ENCODE measurements at regions not wholly inside any gene's neighbourhood (a gene's known extent, or its start where the extent isn't known, plus 50 kb on each side); places are given as distances from the start of the nearest gene placed in this dataset.
"Not testable (repeated sequence)": the region's sequence is repeated elsewhere in the genome, so short reads cannot be mapped to it uniquely, and the experiment has no call there.

DNA sequence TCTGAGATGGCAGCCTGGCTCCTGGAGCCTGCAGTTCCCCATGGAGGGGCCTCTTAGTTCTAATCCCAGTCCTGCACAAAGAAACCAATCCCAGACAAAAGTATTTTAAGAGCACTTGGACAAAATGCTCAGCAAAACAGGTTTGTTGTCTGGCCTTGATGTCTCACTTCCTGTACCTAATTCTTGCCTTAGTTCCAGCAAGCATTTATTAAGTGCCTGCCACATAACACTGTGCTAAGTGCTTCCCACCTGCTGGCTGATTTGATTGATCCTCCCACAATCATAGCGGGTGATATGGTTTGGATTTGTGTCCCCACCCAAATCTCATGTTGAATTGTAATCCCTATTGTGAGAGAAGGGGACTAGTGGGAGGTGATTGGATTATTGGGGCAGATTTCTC is 65.7 kb upstream of the HABP2 start:
- H3K27me3 ChIP-seq (ENCODE audit: control insufficient read depth, insufficient read depth, low read length) = no peaks in the 10 kb centered on the region
- H3K36me3 ChIP-seq (ENCODE audit: control insufficient read depth, insufficient read depth, low read length) = no peaks in the 10 kb centered on the region
- H3K4me1 ChIP-seq (ENCODE audit: control insufficient read depth, insufficient read depth, low read length) = no peaks in the 10 kb centered on the region
- no peak overlapping the region for H3K4me3 ChIP-seq (ENCODE audit: low read length)
- no peak overlapping the region for H3K9ac ChIP-seq (ENCODE audit: low read length)
- no peaks in the 10 kb centered on the region for H3K9me3 ChIP-seq (ENCODE audit: control insufficient read depth, low read length)

DNA sequence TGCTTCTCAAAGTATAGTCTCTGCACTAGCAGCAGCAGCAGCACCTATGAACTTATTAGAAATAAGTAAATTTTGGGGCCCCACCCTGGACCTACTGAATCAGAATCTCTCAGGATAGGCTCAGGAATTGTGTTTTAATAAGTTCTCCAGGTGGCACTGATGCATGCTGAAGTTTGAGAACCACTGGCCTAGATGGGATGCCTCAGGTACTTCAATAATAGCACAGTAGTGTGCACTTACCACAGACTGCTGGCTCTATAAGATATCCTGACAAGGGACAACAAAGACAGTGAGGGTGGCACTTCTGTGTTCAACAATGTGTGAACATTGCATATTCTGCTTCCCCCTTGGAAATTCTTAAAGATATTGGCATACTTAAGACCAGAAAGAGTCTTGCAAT is 64.7 kb upstream of the HABP2 start:
- Histone ChIP-seq H3K4me1 (ENCODE audit: control insufficient read depth, insufficient read depth, low read length) (no peaks in the 10 kb centered on the region), H3K9me3 (ENCODE audit: control insufficient read depth, low read length) (no peaks in the 10 kb centered on the region), H3K27me3 (ENCODE audit: control insufficient read depth, insufficient read depth, low read length) (no peaks in the 10 kb centered on the region), H3K4me3 (ENCODE audit: low read length) (no peak overlapping the region), H3K36me3 (ENCODE audit: control insufficient read depth, insufficient read depth, low read length) (no peaks in the 10 kb centered on the region), H3K9ac (ENCODE audit: low read length) (no peak overlapping the region)

DNA sequence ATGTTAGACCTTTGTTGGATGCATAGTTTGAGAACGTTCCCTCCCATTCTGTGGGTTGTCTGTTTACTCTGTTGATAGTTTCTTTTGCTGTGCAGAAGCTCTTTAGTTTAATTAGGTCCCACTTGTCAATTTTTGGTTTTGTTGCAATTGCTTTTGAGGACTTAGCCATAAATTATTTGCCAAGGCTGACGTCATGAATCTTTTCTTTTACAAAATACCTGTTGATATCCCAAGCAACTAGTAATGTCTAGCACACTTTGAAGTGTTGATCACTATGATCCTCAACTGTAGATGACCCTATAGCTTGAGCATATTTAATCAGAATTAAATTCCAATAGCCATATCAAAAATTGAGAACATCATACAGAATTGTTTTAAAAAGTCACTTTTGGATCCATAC is 63.3 kb upstream of the HABP2 start:
- not testable (repeated sequence) for H3K36me3 ChIP-seq (ENCODE audit: control insufficient read depth, insufficient read depth, low read length); H3K4me3 ChIP-seq (ENCODE audit: low read length)

DNA sequence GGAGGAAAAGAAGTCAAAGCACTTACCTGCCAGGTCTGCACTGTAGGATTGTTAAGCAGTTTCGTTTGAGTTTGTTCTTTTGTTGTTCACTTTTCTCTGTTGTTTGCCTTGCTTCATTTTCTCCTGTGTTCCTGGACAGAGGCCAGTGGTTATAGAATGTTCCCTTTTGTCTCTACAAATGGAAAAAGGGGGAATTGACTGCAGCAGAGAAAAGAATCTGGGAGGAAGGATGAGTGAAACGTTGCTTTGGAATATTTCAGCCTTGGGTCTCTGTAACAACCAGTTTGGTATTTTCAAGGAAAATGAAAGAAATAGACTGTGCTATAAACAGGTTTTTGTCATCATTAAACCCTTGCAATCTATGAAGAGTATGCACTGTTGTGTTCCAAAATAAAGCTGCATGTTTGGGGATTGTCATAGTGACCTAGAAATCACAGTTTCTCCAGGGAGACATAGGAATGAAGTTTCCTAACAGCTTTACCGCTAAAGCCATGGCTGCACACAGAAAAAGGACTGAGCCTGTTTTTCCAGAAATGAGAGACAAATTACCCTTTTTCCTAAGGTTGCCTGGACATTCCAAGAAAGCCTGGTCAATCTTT is 60.8 kb upstream of the HABP2 start:
- no peaks in the 10 kb centered on the region for H3K9me3 ChIP-seq (ENCODE audit: control insufficient read depth, low read length)
- no peaks in the 10 kb centered on the region for H3K4me1 ChIP-seq (ENCODE audit: control insufficient read depth, insufficient read depth, low read length)
- no peak overlapping the region for H3K9ac ChIP-seq (ENCODE audit: low read length)
- H3K36me3 ChIP-seq (ENCODE audit: control insufficient read depth, insufficient read depth, low read length) = no peaks in the 10 kb centered on the region
- no peaks in the 10 kb centered on the region for H3K27me3 ChIP-seq (ENCODE audit: control insufficient read depth, insufficient read depth, low read length)
- H3K4me3 ChIP-seq (ENCODE audit: low read length) = no peak overlapping the region

More for the DNA sequence above, 63.3 kb upstream of the HABP2 start:
- not testable (repeated sequence) for H3K27me3 ChIP-seq (ENCODE audit: control insufficient read depth, insufficient read depth, low read length); H3K9ac ChIP-seq (ENCODE audit: low read length); H3K4me1 ChIP-seq (ENCODE audit: control insufficient read depth, insufficient read depth, low read length); H3K9me3 ChIP-seq (ENCODE audit: control insufficient read depth, low read length)

DNA sequence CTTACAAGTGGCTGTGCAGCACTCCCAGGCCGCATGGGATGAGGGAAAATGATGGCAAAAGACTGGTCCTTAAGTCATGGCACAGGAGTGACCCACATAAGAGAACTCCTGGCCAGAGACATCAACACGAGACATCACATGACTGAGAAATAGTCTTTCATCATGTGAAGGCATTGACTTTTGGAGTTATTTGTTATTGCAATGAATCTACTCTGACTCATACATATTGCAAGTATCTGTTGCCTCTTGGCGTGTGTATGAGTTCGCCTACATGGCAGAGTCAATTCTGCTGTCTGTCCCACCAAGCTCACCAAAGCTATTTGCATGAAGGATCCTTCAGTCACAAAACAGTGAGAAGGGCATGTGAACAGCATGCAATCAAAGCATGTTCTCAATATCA is 59.7 kb upstream of the HABP2 start:
- H3K9ac ChIP-seq (ENCODE audit: low read length) = no peak overlapping the region
- H3K27me3 ChIP-seq (ENCODE audit: control insufficient read depth, insufficient read depth, low read length) = no peaks in the 10 kb centered on the region
- H3K4me1 ChIP-seq (ENCODE audit: control insufficient read depth, insufficient read depth, low read length) = no peaks in the 10 kb centered on the region
- H3K4me3 ChIP-seq (ENCODE audit: low read length) = no peak overlapping the region
- H3K9me3 ChIP-seq (ENCODE audit: control insufficient read depth, low read length) = no peaks in the 10 kb centered on the region
- H3K36me3 ChIP-seq (ENCODE audit: control insufficient read depth, insufficient read depth, low read length) = no peaks in the 10 kb centered on the region

DNA sequence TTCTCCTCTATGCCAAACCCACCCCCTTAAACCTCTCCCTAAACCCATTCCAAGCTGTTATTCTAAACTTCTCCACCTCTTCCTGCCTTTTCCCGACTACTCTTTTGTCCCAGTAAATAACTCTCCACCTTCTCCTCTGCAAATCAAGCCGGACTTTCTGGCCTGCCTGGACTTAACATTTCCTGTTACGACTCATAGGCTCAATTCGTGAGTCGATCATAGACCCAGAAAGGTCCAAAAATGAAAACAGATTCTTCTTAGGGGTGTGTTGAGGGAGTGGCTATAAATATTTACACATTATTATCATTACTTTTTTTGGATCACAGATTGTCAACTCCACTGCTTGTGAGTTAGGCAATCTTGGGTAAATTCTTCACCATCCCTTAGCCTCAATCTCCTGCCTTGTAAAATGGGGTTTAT is 59.0 kb upstream of the HABP2 start:
- Histone ChIP-seq H3K4me1 (ENCODE audit: control insufficient read depth, insufficient read depth, low read length) (no peaks in the 10 kb centered on the region), H3K4me3 (ENCODE audit: low read length) (no peak overlapping the region), H3K9ac (ENCODE audit: low read length) (no peak overlapping the region), H3K36me3 (ENCODE audit: control insufficient read depth, insufficient read depth, low read length) (no peaks in the 10 kb centered on the region), H3K27me3 (ENCODE audit: control insufficient read depth, insufficient read depth, low read length) (no peaks in the 10 kb centered on the region), H3K9me3 (ENCODE audit: control insufficient read depth, low read length) (no peaks in the 10 kb centered on the region)

DNA sequence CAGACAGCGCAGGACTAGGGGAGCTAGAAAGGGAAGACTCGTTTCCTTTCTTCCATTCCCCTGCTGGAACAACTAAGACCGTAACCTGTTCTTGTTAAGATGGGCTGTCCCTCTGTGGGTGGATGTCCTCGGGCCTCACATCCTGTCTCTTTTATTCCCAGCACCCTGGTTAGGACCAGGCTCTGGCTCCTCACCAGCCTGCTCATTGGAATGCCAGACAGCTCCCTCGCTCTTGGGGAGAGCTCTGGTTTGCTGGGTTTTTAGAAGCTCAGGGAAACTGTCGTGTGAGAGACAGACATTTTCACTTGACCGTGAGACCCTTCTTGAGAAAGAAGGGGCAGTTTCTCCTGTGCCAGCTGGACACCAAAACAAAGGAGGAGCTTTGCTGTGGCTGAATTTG is 58.1 kb upstream of the HABP2 start:
- no peaks in the 10 kb centered on the region for H3K36me3 ChIP-seq (ENCODE audit: control insufficient read depth, insufficient read depth, low read length)
- H3K9ac ChIP-seq (ENCODE audit: low read length) = no peak overlapping the region
- H3K4me1 ChIP-seq (ENCODE audit: control insufficient read depth, insufficient read depth, low read length) = no peaks in the 10 kb centered on the region
- H3K27me3 ChIP-seq (ENCODE audit: control insufficient read depth, insufficient read depth, low read length) = no peaks in the 10 kb centered on the region
- H3K9me3 ChIP-seq (ENCODE audit: control insufficient read depth, low read length) = no peaks in the 10 kb centered on the region
- no peak overlapping the region for H3K4me3 ChIP-seq (ENCODE audit: low read length)

DNA sequence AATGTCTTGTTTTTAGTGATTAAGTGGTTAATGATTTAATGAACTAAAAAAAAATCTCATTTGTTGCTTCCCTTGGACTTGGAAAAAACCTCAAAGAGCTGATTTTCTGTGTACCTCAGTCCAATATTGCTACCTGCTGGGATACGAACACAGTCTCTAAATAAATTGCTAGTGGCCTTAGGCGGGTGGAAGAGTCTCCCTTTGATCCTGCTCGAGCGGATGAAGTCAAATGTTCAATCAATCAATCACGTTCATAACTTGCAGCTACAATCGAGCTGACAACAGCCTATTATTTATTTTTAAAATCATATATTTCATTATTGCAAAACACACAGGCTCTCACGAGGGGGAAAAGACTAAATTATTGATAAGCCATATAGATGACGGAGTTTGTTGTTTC is 57.3 kb upstream of the HABP2 start:
- no peaks in the 10 kb centered on the region for H3K4me1 ChIP-seq (ENCODE audit: control insufficient read depth, insufficient read depth, low read length)
- H3K27me3 ChIP-seq (ENCODE audit: control insufficient read depth, insufficient read depth, low read length) = no peaks in the 10 kb centered on the region

DNA sequence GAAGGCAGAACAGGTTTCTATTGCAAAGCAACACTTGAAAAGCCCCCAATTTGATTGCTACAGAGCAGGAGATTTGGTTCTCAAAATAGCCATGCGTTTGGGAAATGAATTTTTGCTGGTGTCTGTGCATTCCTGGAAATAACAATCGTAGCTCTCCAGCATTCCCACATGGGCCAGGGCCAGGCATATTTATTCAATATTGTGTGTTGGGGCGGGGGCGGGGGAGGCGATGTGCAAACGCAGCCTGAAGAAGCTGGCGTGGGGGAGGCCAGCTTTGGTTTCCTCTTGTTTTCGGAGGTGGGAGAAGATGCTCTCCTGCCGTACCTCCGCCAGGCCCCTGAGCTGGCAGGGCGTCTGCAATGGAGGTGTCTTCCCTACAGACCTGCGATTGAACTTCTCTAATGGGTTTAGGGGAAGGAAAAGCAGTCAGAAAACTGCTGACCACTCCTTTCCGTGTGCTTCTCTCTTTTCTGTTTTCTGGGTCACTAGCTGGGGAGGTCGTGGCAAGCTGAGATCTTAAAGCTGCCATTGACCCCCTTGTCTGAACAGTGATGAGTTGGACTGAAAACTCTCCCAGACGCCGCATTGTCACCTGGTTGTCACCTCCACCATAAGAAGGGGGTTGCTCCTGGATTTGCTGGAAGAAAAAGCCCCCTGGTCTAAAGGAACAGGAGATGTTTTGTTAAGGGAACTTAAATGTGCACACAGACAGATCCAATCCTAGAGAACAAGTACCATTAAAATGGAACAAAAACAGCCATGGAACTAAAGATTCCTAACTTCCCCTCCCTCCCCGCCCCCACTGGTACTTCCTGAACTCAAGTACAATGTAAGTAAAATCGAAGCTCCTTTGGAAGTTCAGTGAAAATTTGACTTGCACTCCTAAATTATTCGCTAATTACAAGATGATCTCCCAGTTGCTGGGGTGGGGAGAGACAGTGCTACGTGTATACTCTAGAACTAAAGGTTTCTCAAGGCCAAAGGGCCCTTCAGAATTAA is 56.4 kb upstream of the HABP2 start:
- Histone ChIP-seq H3K27me3 (ENCODE audit: control insufficient read depth, insufficient read depth, low read length) (no peaks in the 10 kb centered on the region), H3K9me3 (ENCODE audit: control insufficient read depth, low read length) (no peaks in the 10 kb centered on the region), H3K4me3 (ENCODE audit: low read length) (no peak overlapping the region), H3K4me1 (ENCODE audit: control insufficient read depth, insufficient read depth, low read length) (no peaks in the 10 kb centered on the region), H3K36me3 (ENCODE audit: control insufficient read depth, insufficient read depth, low read length) (no peaks in the 10 kb centered on the region), H3K9ac (ENCODE audit: low read length) (no peak overlapping the region)

More for the DNA sequence above, 57.3 kb upstream of the HABP2 start:
- Histone ChIP-seq H3K36me3 (ENCODE audit: control insufficient read depth, insufficient read depth, low read length) (no peaks in the 10 kb centered on the region), H3K9ac (ENCODE audit: low read length) (no peak overlapping the region), H3K9me3 (ENCODE audit: control insufficient read depth, low read length) (no peaks in the 10 kb centered on the region), H3K4me3 (ENCODE audit: low read length) (no peak overlapping the region)

DNA sequence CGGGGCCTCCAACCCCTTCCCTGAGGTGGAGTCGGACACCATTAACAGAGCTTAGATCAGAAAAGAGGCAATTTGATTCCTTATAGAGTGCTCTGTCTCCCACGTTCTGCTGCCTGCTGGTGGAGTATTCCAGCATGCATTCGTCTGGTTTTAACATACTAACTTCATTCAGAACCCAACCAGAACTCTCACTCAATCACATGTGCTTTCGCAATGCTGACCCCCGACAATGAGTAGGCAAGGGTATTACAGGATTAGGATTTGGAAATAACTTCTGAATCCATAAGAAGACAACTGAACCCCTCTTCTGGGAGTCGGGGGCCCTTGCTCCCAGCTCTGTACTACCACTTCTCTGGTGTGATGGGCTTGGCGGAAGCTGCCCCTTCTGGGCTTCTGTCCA is 55.7 kb upstream of the HABP2 start:
- Histone ChIP-seq H3K27me3 (ENCODE audit: control insufficient read depth, insufficient read depth, low read length) (no peaks in the 10 kb centered on the region), H3K36me3 (ENCODE audit: control insufficient read depth, insufficient read depth, low read length) (no peaks in the 10 kb centered on the region), H3K9ac (ENCODE audit: low read length) (no peak overlapping the region), H3K9me3 (ENCODE audit: control insufficient read depth, low read length) (no peaks in the 10 kb centered on the region), H3K4me1 (ENCODE audit: control insufficient read depth, insufficient read depth, low read length) (no peaks in the 10 kb centered on the region), H3K4me3 (ENCODE audit: low read length) (no peak overlapping the region)

DNA sequence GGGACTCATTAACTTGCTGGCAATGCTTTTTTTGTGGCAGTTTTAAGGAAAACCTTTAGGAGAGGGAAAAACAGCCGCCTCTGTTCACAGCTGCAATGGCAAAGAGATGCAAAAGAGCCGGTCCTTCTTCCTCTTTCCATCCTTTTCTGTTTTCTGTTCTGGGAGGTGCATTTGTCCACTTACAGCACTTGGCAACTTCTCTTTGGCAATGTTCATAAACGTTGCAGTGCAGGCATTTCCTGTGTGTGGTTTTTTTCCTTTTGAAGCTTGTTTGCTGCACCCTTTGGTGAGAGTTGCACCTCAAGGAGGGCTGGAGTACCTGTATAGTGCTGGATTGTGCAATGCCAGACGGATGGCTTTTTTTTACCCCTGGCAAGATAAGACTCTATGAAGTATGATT is 53.9 kb upstream of the HABP2 start:
- no peaks in the 10 kb centered on the region for H3K36me3 ChIP-seq (ENCODE audit: control insufficient read depth, insufficient read depth, low read length)
- H3K9me3 ChIP-seq (ENCODE audit: control insufficient read depth, low read length) = no peaks in the 10 kb centered on the region
- H3K27me3 ChIP-seq (ENCODE audit: control insufficient read depth, insufficient read depth, low read length) = no peaks in the 10 kb centered on the region
- H3K4me1 ChIP-seq (ENCODE audit: control insufficient read depth, insufficient read depth, low read length) = no peaks in the 10 kb centered on the region
- H3K9ac ChIP-seq (ENCODE audit: low read length) = no peak overlapping the region
- no peak overlapping the region for H3K4me3 ChIP-seq (ENCODE audit: low read length)

DNA sequence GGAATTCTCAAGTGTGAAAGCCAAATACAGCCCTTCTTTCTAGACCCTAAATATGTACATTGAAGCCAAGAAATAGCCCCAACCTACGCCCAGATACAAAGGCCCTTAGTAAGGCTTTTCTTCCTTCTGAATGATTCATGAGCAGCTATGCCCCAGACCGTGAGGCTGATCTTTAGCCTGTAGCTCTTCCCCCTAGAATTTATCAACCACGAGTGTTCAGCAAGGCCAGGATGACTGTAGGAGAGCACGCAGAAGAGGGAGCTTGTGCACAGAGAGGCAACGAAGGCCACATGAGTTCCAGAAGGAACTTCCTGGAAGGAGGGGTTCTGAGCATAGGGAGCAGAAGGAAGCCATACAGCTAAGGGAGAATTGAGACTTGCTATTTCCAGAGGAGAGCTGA is 53.0 kb upstream of the HABP2 start:
- H3K4me1 ChIP-seq (ENCODE audit: control insufficient read depth, insufficient read depth, low read length) = no peaks in the 10 kb centered on the region
- H3K4me3 ChIP-seq (ENCODE audit: low read length) = no peak overlapping the region
- H3K27me3 ChIP-seq (ENCODE audit: control insufficient read depth, insufficient read depth, low read length) = no peaks in the 10 kb centered on the region
- H3K36me3 ChIP-seq (ENCODE audit: control insufficient read depth, insufficient read depth, low read length) = no peaks in the 10 kb centered on the region
- no peak overlapping the region for H3K9ac ChIP-seq (ENCODE audit: low read length)
- no peaks in the 10 kb centered on the region for H3K9me3 ChIP-seq (ENCODE audit: control insufficient read depth, low read length)
